ENCODE measurements at regions not wholly inside any gene's neighbourhood (a gene's known extent, or its start where the extent isn't known, plus 50 kb on each side); places are given as distances from the start of the nearest gene placed in this dataset.

DNA sequence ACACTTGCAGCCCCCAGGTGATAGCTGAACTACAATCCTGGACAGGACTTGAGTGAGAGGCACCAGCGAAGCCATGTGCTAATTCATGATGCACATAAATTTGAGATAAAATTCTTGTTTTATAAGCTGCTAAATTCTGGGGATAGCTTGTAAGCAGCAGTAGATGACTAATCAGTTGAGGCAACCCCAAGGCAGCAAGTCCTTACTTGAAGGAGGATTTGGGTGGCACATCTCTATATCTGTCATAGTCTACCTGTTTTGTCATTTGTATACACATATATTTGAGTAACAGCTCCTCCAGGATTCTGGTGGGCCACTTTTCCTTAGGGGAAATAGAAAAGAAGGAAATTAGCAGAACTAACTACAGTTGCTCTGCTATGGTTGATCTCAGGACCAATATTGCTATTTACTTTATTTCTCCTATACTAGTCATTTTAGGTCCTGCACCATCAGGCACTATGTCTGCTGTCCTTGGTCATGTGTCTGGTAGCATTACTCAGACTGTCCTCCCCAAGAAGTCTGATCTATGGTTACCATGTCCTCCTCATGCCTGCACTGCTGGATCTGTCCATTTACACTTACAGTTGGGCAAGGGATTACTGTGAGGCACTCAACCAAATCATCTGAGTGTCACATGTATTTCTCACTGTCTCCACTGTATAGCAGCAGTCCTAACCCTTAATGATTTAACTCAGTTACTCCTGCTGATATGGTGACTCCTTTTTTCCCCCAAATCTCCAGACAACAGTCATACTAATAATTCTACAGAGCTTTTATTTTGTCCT is 436.0 kb upstream of the CWC22 start:
- H3K27ac ChIP-seq = no peak overlapping the region
- no peaks in the 10 kb centered on the region for H3K9me3 ChIP-seq
- TF ChIP-seq POLR2A (IDR thresholded peaks at IDR 0.05) = no peak
- TF ChIP-seq, protein P1, sequence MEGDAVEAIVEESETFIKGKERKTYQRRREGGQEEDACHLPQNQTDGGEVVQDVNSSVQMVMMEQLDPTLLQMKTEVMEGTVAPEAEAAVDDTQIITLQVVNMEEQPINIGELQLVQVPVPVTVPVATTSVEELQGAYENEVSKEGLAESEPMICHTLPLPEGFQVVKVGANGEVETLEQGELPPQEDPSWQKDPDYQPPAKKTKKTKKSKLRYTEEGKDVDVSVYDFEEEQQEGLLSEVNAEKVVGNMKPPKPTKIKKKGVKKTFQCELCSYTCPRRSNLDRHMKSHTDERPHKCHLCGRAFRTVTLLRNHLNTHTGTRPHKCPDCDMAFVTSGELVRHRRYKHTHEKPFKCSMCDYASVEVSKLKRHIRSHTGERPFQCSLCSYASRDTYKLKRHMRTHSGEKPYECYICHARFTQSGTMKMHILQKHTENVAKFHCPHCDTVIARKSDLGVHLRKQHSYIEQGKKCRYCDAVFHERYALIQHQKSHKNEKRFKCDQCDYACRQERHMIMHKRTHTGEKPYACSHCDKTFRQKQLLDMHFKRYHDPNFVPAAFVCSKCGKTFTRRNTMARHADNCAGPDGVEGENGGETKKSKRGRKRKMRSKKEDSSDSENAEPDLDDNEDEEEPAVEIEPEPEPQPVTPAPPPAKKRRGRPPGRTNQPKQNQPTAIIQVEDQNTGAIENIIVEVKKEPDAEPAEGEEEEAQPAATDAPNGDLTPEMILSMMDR (IDR thresholded peaks at IDR 0.05) = no peak
- H3K36me3 ChIP-seq = no peaks in the 10 kb centered on the region
- H3K4me3 ChIP-seq = no peak overlapping the region
- no peak for DNase-seq
- no peaks in the 10 kb centered on the region for H3K27me3 ChIP-seq
- no peaks in the 10 kb centered on the region for H3K4me1 ChIP-seq

DNA sequence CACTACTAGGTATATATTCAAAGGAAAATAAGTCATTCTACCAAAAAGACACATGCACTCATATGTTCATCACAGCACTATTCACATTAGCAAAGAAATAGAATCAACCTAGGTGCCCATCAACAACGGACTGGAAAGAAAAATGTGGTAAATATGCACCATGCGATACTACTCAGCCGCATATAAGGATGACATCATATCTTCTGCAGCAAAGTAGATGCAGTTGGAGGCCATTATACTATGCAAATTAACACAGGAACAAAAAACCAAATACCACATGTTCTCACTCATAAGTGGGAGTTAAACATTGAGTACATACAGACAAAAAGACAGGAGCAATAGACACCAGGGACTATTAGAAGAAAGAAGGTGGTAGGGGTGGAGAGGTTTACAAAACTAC is 412.1 kb upstream of the CWC22 start:
- TF ChIP-seq POLR2A (IDR thresholded peaks at IDR 0.05) = no peak
- TF ChIP-seq, protein P1 (IDR thresholded peaks at IDR 0.05) = no peak
- Histone ChIP-seq H3K4me1 (no peaks in the 10 kb centered on the region), H3K27ac (no peak overlapping the region), H3K36me3 (no peaks in the 10 kb centered on the region), H3K27me3 (no peaks in the 10 kb centered on the region), H3K9me3 (no peaks in the 10 kb centered on the region), H3K4me3 (no peak overlapping the region)
- no peak for DNase-seq

GRCh38 chr2:180416627-180417026 is 409.5 kb upstream of the CWC22 start:
- Histone ChIP-seq H3K36me3 (no peaks in the 10 kb centered on the region), H3K27ac (no peak overlapping the region), H3K9me3 (no peaks in the 10 kb centered on the region), H3K4me3 (no peak overlapping the region), H3K27me3 (no peaks in the 10 kb centered on the region), H3K4me1 (no peaks in the 10 kb centered on the region)
- no peak for DNase-seq
- TF ChIP-seq, protein P1 (IDR thresholded peaks at IDR 0.05) = no peak
- TF ChIP-seq POLR2A (IDR thresholded peaks at IDR 0.05) = no peak

DNA sequence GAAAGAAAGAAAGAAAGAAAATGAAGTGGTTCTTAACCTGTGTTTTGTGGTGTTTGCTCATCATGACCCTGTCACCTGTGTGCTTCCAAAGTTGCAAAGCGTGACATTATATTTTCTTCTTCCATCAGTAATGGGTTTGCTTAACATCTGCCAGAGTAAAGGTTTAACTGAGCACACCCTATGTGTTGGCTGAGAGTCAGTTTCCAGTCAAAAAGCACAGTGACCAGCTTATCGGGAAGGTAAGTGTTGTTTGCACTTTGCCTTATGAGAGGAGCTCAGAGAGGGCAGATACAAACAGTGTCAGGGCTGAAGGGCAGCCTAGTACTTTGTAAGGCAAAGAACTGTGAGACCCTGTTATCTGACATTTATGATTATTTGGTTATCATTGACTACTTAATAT is 406.2 kb upstream of the CWC22 start:
- Histone ChIP-seq H3K4me3 (no peak overlapping the region), H3K4me1 (no peaks in the 10 kb centered on the region), H3K27ac (no peak overlapping the region), H3K9me3 (no peaks in the 10 kb centered on the region), H3K36me3 (no peaks in the 10 kb centered on the region), H3K27me3 (no peaks in the 10 kb centered on the region)
- DNase-seq = no peak
- TF ChIP-seq, protein P1 (IDR thresholded peaks at IDR 0.05) = no peak
- no peak for TF ChIP-seq POLR2A (IDR thresholded peaks at IDR 0.05)

- TF ChIP-seq, protein P1 (IDR thresholded peaks at IDR 0.05) = no peak
- no peak for DNase-seq
- no peak overlapping the region for H3K4me3 ChIP-seq
These were observed 405.1 kb upstream of the CWC22 start for GRCh38 chr2:180412219-180412618.

More at GRCh38 chr2:180412219-180412618, 405.1 kb upstream of the CWC22 start:
- no peaks in the 10 kb centered on the region for H3K36me3 ChIP-seq
- H3K9me3 ChIP-seq = no peaks in the 10 kb centered on the region
- no peaks in the 10 kb centered on the region for H3K27me3 ChIP-seq
- no peaks in the 10 kb centered on the region for H3K4me1 ChIP-seq
- H3K27ac ChIP-seq = no peak overlapping the region

Data from Peyer's patch (tissue), 4 donors.